GM12873 (cell line): ENCODE measurements at regions not wholly inside any gene's neighbourhood (a gene's known extent, or its start where the extent isn't known, plus 50 kb on each side); places are given as distances from the start of the nearest gene placed in this dataset.

ENCODE experiments used
- CTCF ChIP-seq: IDR thresholded peaks from 2 replicates; pipeline ENCODE4 v1.5.1; 2012; ENCODE audit warnings: low read depth, mild to moderate bottlenecking, moderate library complexity, low read length, control low read depth; ENCODE audit not compliant: insufficient read depth; ENCODE audit errors: missing control alignments

GRCh38 chr2:103004426-103004942 lies 242.7 kb downstream of the TMEM182 start:
- TF ChIP-seq CTCF: no peak

GRCh38 chr2:103005393-103005792 lies 243.6 kb downstream of the TMEM182 start:
- TF ChIP-seq CTCF: no peak

DNA sequence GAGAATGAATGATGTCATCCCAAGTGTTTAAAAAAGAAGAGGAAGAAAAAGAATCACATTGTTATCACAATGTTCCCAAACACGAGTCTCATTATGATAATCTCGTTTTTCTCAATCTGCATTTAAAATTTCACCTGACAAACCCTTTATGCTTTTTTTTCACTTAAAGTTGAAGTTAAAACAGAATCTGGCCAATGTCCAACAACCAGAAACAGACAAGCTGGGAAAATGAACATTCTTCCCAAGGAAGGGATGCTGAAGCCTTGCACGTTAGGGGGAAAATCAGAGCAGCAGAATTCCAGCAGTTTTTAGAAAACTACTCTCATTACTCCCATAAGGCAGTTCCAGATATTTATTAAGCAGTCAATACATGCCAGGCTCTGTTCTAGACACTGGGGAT lies 245.3 kb downstream of the TMEM182 start:
- TF ChIP-seq CTCF: no peak

GRCh38 chr2:103008586-103008985 lies 246.8 kb downstream of the TMEM182 start:
- no peak for TF ChIP-seq CTCF

DNA sequence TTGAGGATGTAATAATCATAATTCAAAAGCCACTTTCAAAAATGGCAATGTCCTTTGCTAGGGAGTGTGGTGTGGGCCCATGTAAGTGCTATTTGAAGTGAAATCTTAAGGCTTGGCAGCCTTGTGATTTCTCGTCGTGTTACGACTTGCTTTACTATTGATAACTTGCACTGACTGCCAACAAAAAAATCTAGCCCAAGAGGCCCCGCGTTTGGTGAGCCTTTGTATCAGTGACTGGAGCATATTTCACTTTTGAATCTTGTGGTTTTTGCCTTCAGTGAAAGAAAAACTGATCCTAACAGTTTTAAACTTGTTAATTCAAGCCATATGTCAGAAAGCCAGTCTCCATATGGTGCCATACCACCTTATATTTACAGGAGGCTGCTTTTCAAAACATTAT lies 248.0 kb downstream of the TMEM182 start:
- no peak for TF ChIP-seq CTCF

DNA sequence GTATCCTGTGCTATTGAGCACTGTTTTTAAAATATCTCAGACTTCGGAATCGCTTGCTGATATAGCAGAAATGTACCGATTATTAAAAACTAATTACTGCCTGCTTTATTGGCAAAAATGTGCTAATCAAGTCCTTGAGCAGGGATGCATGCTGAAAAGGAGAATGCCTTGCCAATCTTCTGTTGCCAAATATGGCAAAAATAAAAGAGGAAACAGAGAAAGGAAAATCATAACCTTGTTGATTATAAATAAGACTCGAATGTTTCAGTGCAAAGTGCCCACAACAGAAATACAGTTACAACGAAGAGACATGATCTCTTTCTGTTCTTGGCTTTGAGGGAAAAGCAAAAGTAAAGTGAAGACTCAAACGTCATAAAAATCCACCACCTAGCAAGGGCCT lies 248.5 kb downstream of the TMEM182 start:
- TF ChIP-seq CTCF: no peak

DNA sequence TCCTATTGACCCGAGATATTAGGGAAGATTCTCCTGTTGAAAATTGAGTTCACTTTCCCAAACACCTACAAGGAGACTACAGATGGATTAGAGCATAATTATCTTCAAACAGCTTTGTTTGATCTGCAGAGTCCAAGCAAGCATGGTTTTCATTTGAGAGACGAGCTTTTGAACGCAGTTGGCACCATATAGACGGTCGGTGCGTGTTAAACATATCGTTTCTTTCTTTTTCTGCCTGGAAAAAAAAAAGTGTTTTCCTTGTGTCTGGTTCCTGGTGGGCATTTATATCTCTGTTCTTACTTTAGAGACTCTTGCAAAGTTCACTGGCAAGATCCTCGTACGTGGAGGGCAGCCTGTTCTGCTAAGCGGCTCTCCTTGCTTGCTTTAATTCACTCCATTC lies 248.9 kb downstream of the TMEM182 start:
- TF ChIP-seq CTCF: no peak

DNA sequence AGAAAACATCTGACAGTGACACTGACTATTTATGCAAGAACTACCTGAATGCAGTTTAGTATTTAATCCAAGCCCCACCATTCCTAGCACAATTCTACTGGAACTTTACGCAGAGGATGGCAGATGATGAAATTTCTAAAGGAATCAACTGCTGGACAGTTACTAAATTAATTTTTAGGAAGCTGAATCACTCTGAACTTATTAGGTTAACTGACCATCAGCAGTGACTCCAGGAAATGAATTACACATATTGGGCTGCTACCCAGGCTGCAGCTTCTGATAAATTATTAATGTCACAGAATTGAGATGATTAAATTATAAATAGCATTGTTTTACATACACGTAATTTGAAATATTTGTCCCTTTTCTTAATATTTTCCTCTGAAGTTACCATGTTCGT lies 250.8 kb downstream of the TMEM182 start:
- TF ChIP-seq CTCF: no peak
